Skeletal muscle satellite cell (primary cell): ENCODE measurements at regions not wholly inside any gene's neighbourhood (a gene's known extent, or its start where the extent isn't known, plus 50 kb on each side); places are given as distances from the start of the nearest gene placed in this dataset.

Experiments used
- H3K27me3 ChIP-seq: 2 replicates; pipeline ENCODE4 v1.7.0; 2013; ENCODE audit warnings: low read length; ENCODE audit not compliant: control insufficient read depth, insufficient read depth
- H3K36me3 ChIP-seq: 2 replicates; pipeline ENCODE4 v1.7.0; 2013; ENCODE audit warnings: mild to moderate bottlenecking, control low read depth, low read length; ENCODE audit not compliant: insufficient read depth
- H3K4me1 ChIP-seq: 2 replicates; pipeline ENCODE4 v1.7.0; 2013; ENCODE audit warnings: low read length; ENCODE audit not compliant: control insufficient read depth, insufficient read depth
- H3K4me2 ChIP-seq: 2 replicates; pipeline ENCODE4 v1.7.0; 2013; ENCODE audit warnings: mild to moderate bottlenecking, low read length
- H3K4me3 ChIP-seq: 2 replicates; pipeline ENCODE4 v1.7.0; 2013; ENCODE audit warnings: low read length
- H3K9ac ChIP-seq: 2 replicates; pipeline ENCODE4 v1.7.0; 2013; ENCODE audit warnings: mild to moderate bottlenecking, low read depth, low read length, moderate library complexity
- H3K9me3 ChIP-seq: replicated peaks from 2 replicates; pipeline ENCODE4 v1.7.0; 2013; ENCODE audit warnings: mild to moderate bottlenecking, control low read depth, low read length

GRCh38 chr5:142507531-142508372 lies 178.1 kb downstream of the FGF1 start:
- H3K4me2 ChIP-seq = no peak overlapping the region
- peaks cover 16% of the 10 kb centered on the region for H3K4me1 ChIP-seq
- no peaks in the 10 kb centered on the region for H3K36me3 ChIP-seq
- H3K4me3 ChIP-seq = no peak overlapping the region
- no peak overlapping the region for H3K9ac ChIP-seq
- no peaks in the 10 kb centered on the region for H3K9me3 ChIP-seq
- no peaks in the 10 kb centered on the region for H3K27me3 ChIP-seq

- Histone ChIP-seq H3K9me3 (no peaks in the 10 kb centered on the region), H3K36me3 (no peaks in the 10 kb centered on the region), H3K4me1 (peaks cover 6% of the 10 kb centered on the region), H3K4me2 (no peak overlapping the region), H3K9ac (no peak overlapping the region), H3K27me3 (no peaks in the 10 kb centered on the region), H3K4me3 (no peak overlapping the region)
Observed at GRCh38 chr5:142506756-142507155, 179.1 kb downstream of the FGF1 start.

- no peaks in the 10 kb centered on the region for H3K27me3 ChIP-seq
- no peaks in the 10 kb centered on the region for H3K9me3 ChIP-seq
- no peak overlapping the region for H3K9ac ChIP-seq
- H3K4me3 ChIP-seq = no peak overlapping the region
- no peaks in the 10 kb centered on the region for H3K36me3 ChIP-seq
- peaks cover 6% of the 10 kb centered on the region for H3K4me1 ChIP-seq
- no peak overlapping the region for H3K4me2 ChIP-seq
Observed at GRCh38 chr5:142506046-142506445, 179.8 kb downstream of the FGF1 start.

- Histone ChIP-seq H3K36me3 (no peaks in the 10 kb centered on the region), H3K4me3 (no peak overlapping the region), H3K27me3 (no peaks in the 10 kb centered on the region), H3K4me1 (peaks cover 6% of the 10 kb centered on the region), H3K9ac (no peak overlapping the region), H3K4me2 (no peak overlapping the region), H3K9me3 (no peaks in the 10 kb centered on the region)
Observed at GRCh38 chr5:142501890-142502289, 177.1 kb upstream of the SPRY4 start.

GRCh38 chr5:142500227-142500905 lies 175.5 kb upstream of the SPRY4 start:
- H3K4me2 ChIP-seq = no peak overlapping the region
- no peak overlapping the region for H3K9ac ChIP-seq
- no peaks in the 10 kb centered on the region for H3K27me3 ChIP-seq
- no peaks in the 10 kb centered on the region for H3K4me1 ChIP-seq
- H3K36me3 ChIP-seq = no peaks in the 10 kb centered on the region
- H3K4me3 ChIP-seq = no peak overlapping the region
- H3K9me3 ChIP-seq = no peaks in the 10 kb centered on the region

- no peaks in the 10 kb centered on the region for H3K4me1 ChIP-seq
- no peaks in the 10 kb centered on the region for H3K9me3 ChIP-seq
- H3K27me3 ChIP-seq = no peaks in the 10 kb centered on the region
- H3K4me2 ChIP-seq = no peak overlapping the region
- no peaks in the 10 kb centered on the region for H3K36me3 ChIP-seq
- H3K9ac ChIP-seq = no peak overlapping the region
- H3K4me3 ChIP-seq = no peak overlapping the region
Observed at GRCh38 chr5:142499591-142500226, 174.9 kb upstream of the SPRY4 start.

- Histone ChIP-seq H3K9ac (no peak overlapping the region), H3K27me3 (no peaks in the 10 kb centered on the region), H3K4me1 (peaks cover under 1% of the 10 kb centered on the region)
Observed at GRCh38 chr5:142498298-142498697, 173.5 kb upstream of the SPRY4 start.

GRCh38 chr5:142495531-142495930 lies 170.7 kb upstream of the SPRY4 start:
- Histone ChIP-seq H3K27me3 (no peaks in the 10 kb centered on the region), H3K4me1 (peaks cover 11% of the 10 kb centered on the region), H3K9ac (no peak overlapping the region), H3K9me3 (no peaks in the 10 kb centered on the region), H3K4me3 (no peak overlapping the region), H3K36me3 (no peaks in the 10 kb centered on the region), H3K4me2 (no peak overlapping the region)

More at GRCh38 chr5:142498298-142498697, 173.5 kb upstream of the SPRY4 start:
- Histone ChIP-seq H3K4me3 (no peak overlapping the region), H3K9me3 (no peaks in the 10 kb centered on the region), H3K36me3 (no peaks in the 10 kb centered on the region), H3K4me2 (no peak overlapping the region)

GRCh38 chr5:142493875-142494518 lies 169.2 kb upstream of the SPRY4 start:
- Histone ChIP-seq H3K9me3 (no peaks in the 10 kb centered on the region), H3K4me1 (peaks cover 11% of the 10 kb centered on the region), H3K9ac (no peak overlapping the region), H3K4me3 (no peak overlapping the region), H3K4me2 (no peak overlapping the region), H3K27me3 (no peaks in the 10 kb centered on the region), H3K36me3 (no peaks in the 10 kb centered on the region)

GRCh38 chr5:142492781-142493281 lies 168.0 kb upstream of the SPRY4 start:
- peaks cover 11% of the 10 kb centered on the region for H3K4me1 ChIP-seq
- H3K27me3 ChIP-seq = no peaks in the 10 kb centered on the region
- peak overlapping the region; percentile 4 for H3K9ac ChIP-seq
- no peaks in the 10 kb centered on the region for H3K36me3 ChIP-seq
- H3K9me3 ChIP-seq = no peaks in the 10 kb centered on the region
- peak overlapping the region; percentile 62 for H3K4me2 ChIP-seq
- no peak overlapping the region for H3K4me3 ChIP-seq

- Histone ChIP-seq H3K27me3 (no peaks in the 10 kb centered on the region), H3K4me3 (no peak overlapping the region), H3K4me2 (no peak overlapping the region)
Observed at GRCh38 chr5:142491679-142492078, 166.9 kb upstream of the SPRY4 start.

More at GRCh38 chr5:142491679-142492078, 166.9 kb upstream of the SPRY4 start:
- H3K9me3 ChIP-seq = no peaks in the 10 kb centered on the region
- H3K4me1 ChIP-seq = peaks cover 13% of the 10 kb centered on the region
- no peak overlapping the region for H3K9ac ChIP-seq
- no peaks in the 10 kb centered on the region for H3K36me3 ChIP-seq
